GM21723 (cell line): ENCODE measurements at regions not wholly inside any gene's neighbourhood (a gene's known extent, or its start where the extent isn't known, plus 50 kb on each side); places are given as distances from the start of the nearest gene placed in this dataset.

Source experiments
- ATAC-seq: cut with Tn5 transposase; IDR thresholded peaks from one replicate; pipeline ENCODE4 v1.9.1; 2021; ENCODE audit warnings: mild to moderate bottlenecking, moderate library complexity; ENCODE audit not compliant: unreplicated experiment

DNA sequence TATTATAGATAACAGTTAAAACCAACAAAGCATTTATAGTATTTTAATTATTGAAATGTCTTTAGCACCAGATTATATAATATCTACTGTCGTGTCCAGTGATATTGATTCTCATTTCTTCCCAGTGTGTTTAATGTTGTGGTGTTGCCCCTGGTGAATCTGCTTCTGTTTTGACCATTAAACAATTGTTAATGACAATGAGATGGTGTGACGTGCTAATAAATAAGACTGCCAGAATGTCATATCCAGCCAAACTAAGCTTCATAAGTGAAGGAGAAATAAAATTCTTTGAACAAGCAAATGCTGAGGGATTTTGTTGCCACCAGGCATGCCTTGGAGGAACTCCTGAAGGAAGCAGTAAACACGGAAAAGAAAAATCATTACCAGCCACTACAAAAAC, 480.0 kb upstream of the ROBO1 start:
- ATAC-seq: no peak

DNA sequence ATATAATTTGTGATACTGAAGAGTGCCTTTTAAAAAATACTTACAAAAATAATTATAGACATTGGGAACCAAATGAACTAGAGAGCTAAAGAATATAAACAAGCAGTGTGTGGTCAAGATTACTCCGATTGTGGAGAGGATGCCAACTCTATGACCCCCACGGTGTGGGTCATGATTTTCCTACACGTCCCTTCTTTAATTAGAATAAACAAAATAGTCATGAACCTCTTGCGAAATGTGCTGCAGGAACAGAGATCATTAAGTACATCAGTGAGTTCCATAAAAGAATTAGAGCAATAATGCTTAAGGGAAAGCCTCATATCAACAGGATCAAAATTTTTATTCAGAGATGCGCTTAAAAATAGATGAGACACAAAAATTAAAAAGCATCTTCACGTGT, 476.6 kb upstream of the ROBO1 start:
- no peak for ATAC-seq

DNA sequence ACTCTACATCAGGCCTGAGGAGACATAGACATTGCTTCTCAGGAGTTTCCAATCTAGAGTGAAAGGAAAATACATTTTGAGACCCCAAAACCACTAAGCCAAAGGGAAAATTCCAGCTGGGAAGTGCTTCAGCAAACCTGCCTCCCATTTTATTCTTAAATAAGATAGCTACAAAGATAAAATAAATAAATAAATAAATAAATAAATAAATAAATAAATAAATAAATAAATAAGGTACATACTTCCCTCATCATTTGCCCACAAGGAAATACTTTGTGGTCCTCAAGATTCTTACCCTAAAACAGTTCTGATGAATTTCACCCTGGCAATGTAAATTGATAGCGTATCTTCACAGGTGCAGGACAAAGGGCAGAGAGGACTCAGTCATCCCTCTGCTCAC, 474.0 kb upstream of the ROBO1 start:
- ATAC-seq: no peak

DNA sequence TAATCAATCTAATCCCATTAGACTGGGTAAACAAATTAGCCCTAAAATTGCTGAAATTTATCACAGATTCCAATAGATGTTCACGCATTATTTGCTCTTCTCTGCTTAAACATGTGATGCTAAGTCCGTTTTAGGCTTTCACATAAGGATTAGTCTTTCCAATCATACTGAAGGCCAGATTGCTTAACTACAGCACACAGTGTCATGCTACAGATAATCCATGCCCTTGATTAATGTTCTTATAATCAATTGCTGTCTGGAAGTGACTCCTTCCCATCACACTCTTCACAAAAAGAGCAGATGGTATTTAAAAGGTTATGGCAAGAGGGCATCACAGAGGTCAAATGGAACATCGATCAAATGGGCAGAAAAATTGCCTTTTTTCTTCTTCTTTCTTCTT, 471.5 kb upstream of the ROBO1 start:
- no peak for ATAC-seq

DNA sequence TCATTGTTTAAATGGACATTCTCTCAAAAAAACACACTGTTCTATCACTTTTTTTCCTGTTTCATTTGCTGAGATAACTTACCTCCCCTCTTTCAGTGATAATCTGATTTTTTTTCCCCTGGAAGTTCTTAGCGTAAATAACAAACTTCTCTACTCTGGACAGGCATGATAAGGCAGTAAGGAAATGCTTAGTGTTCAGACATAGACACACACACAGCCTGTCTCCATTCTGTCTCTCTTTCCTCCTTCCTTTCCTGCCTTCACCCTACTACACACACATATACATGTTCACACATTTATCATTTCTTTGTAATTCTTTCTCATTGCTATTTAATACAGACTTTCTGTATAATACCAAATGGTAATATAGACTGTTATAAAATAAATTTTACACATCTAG, 470.8 kb upstream of the ROBO1 start:
- ATAC-seq: no peak

DNA sequence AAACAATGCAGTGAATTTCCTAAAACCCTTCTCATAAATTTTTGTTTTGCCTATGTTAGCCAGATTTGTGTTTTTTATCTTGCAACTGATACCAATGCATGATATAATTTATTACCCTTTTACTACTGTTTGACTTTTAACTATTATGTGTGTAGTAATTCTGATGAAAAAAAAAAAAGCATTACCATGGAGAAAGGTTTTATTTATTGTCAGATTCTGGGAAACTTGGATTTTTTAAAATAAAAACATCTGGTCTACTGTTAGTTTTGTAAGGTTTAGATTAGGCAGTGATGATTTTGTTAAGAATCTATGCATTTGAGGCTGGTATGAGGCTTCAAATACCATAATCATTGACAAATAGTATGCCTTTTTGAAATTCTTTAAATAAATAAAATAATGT, 470.4 kb upstream of the ROBO1 start:
- no peak for ATAC-seq

DNA sequence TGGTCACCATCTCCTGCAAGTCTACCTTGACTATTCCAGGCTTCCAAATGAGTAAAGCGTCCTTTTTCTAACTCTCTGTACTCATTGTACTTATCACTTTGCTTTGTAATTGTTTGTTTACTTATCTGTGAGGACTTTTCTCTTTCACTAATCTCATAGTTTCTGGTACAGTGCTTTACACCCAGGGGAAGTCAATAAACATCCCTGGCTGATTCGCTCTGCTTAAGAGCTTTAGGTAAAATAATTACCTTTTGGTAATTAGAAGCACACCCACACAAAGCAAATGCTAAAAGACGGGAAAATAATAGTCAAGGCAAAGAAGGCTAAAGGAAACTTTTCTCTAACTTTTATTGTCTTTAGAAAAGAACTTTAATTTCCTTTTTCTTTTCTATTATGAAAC, 466.9 kb upstream of the ROBO1 start:
- ATAC-seq: no peak

DNA sequence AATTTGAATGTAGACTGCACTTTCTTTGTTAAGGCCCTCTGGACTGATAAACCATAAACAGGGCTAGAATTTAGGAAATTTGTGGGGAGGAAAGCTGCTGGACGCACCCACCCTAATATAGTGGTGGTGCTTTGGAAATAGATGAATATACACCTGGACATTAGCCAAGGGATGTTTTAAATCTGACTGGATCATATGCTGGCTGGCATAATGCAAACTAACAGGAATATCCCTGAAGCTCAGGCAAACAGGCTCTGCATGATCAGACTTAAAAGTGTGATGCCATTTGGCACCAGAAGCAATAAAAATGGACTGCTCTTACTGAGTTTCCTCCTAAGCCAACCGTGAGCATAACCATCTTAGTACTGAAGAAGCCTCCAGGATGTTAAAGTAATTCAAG, 465.8 kb upstream of the ROBO1 start:
- ATAC-seq: no peak

DNA sequence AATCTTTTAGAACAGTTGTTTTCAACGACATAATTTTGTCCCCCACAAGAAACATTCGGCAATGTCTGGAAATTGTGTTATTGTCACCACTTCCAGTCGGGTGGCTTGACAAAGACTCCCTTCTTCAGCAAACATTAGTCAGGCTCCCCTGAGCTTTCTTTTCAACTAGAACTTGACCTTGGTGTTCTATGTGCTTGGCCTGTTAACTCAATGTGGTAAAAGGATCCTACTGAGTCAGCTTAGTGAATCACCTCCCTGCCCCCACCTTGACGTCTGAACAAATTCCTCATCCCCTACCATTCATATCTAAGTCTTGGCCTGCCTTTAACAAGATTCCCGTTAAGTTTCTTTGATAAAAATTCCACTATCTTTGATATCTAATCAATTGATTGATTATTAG, 465.0 kb upstream of the ROBO1 start:
- ATAC-seq: no peak

DNA sequence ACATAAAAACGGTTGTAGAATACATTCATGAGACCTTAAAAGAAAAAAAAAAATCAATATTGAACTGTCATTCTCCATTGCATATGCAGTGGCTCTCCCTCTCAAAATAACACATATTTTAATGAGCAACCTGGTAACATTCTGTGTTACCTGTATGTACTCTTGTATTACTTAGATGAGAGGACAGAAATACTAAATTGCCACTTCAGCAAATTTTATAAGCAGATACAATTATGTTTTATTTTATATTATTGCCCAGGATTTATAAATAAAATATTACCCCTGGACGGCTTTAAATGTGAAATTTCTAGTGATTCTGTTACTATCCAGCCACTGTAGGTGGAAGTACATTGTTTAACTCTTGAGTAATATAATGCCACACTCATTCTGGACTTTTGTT, 463.2 kb upstream of the ROBO1 start:
- ATAC-seq: no peak

DNA sequence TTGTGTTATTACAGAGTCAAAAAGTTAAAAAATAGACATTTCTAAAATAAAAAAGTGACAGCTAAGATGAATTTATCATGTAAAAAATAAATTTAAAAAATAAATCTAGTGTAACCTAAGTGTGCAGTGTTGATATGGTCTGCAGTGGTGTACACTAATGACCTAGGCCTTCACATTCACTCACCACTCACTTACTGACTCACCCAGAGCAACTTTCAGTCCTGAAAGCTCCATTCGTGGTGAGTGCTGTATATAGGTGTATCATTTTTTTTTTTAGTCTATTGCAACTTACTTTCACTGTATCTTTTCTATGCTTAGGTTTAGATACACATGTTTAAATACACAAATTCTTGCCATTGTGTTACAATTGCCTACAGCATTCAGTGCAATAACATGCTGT, 459.4 kb upstream of the ROBO1 start:
- ATAC-seq: no peak

DNA sequence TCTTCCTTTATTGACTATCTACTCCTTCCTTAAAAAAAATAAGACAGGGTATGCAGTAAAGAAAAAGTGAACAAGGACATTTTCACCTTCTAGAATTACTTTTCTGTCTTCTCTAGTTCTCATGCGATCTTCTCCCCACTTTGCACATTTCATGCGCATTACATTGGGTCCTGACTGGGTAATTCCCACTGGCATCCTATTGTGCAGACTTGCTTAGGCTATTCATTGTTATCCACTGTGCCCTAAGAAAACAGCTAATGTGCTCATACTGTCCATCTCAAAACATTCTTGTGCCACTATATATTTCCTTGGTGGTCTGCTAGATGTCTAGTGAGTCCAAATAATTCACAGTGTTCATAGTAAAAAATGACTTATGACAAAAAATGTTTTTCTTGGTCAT, 447.4 kb upstream of the ROBO1 start:
- no peak for ATAC-seq

DNA sequence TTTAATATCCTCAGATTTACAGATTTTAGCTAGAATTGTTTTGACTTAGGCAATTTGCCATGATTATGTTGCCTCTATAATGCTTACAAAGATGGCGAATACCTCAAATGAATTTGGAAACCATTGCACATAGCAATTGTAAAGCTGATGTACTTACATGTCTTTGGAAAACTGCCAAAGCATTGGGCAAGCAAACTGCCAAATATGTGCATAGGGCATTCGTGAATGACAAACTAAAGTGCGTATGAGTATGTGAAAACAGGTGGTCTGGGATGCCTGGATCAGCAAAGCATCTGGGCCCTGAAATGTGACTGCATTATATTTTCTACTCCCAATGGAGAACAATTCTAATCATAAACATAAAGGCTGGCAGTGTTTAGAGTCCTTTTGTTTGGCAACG, 445.3 kb upstream of the ROBO1 start:
- no peak for ATAC-seq

DNA sequence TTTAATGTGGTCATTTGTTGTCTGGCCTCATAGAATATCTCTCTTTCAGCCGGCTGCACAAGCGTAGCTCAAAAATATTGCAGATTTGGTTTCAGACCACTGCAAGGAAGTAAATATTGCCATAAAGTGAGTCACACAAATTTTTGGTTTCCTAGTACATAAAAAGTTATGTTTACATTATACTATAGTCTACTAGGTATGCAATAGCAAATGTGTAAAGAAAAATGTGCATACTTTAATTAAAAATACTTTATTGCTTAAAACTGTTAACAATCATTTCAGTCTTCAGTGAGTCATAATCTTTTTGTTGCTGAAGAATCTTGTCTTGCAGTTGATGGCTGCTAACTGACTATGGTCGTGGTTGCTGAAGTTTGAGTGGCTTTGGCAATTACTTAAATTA, 425.1 kb upstream of the ROBO1 start:
- ATAC-seq: no peak

DNA sequence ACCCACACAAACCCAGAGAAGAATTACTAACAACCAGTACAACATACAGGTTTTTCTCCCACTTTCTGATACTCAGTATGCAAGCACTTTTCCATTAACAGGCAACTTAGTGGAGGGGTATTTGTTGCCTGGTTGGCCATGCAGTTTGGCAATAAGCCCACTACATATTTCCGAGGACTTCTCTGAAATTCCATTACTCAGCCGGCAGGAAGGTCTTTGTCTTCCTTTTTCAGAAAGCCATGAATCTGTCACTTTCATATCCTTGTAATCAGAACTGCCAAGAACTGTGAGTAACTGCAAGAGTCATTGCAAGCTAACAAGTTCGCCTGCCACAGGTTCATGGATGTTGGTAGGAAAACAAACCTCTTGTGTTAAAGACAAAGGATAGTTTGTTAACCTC, 422.3 kb upstream of the ROBO1 start:
- no peak for ATAC-seq

DNA sequence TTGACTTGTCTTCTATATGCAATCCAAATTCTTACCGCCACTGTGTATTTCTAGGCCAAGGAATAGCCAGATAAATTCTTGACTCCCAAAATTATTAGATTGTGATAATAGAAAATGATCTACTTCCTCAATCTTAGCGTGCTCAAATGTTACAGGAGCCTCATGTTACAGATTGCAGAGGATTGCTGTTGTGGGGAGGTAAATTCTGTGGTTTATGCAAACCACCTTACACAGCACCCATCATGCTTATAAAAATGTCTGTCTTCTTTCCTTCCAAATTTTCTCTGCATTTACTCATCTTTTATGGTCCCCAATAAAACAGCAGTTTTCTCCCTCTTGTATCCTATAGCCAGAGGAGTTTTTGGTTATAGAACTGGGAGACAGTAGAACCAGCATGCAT, 420.2 kb upstream of the ROBO1 start:
- no peak for ATAC-seq

DNA sequence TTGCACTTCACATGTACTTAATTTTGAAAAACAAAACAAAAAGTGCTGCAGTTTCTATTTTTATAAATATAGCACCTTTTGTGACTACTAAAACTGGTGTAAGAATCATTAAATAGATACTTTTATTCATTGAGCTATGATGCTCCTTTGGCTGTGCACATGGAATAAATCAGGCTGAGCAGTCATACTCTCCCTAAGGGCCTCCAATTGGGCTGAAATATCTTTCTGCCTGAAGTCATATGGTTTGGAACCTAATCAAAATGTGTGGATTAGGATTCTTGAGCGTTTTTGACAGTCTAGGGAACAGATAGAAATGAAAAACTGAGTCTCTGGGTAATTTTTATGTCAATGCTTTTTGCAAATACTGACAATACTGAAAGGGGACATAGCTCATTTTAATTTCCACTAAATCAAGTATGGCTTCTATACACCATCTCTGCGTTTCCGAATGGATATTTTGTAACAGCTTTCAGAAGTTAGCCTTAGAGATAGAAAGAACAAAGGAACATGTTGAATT, 392.2 kb upstream of the ROBO1 start:
- no peak for ATAC-seq

DNA sequence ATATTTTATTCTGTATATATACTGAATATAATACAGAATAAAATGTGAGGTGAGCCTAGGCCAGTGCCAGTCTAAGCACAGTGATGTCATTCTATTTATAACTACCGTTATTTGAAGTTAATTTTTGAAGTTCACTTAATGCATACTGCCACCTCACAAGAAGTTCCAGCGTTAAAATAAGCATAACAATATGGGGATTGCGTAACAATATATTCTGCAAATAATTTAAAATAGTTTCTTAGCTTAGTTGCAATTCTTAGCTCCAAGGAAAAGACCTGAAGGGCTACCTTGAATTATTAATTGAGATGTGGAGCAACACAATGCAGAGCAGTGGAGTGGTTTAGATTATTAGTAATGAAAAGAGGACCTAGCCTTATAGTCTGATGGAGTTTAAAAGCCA, 390.5 kb upstream of the ROBO1 start:
- no peak for ATAC-seq

DNA sequence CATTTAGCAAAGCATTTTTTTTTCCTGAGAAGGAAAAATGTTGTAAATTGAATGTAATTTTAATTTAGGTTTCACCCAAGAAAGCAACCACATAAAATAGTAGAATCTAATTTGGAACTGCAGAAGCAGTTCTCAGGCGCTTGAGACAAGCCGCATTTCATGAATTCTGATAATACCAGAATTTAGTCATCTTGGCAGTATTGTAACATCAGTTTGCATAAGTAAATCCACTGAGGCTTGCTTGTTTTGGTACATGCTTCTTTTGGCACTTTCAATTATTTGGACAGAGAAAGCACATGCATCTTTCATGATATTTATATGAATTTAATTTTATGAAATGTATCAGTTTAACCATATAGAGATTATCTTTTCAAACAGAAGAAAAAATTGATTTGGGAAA, 389.7 kb upstream of the ROBO1 start:
- ATAC-seq: no peak

DNA sequence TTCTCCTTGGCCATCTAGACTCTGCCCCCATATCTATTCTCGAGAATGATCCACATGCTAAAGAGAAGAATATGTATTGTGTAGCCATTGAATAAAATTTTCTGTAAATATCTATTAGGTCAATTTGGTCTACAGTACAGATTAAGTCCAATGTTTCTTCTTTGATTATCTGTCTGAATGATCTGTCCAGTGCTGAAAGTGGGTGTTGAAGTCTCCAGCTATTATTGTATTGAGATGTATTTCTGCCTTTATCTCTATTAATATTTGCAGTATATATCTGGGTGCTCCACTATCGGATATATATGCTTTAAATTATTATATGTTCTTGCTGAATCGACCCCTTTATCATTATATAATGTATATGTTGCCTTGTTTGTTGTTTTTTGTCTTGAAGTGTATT, 384.9 kb upstream of the ROBO1 start:
- ATAC-seq: no peak

DNA sequence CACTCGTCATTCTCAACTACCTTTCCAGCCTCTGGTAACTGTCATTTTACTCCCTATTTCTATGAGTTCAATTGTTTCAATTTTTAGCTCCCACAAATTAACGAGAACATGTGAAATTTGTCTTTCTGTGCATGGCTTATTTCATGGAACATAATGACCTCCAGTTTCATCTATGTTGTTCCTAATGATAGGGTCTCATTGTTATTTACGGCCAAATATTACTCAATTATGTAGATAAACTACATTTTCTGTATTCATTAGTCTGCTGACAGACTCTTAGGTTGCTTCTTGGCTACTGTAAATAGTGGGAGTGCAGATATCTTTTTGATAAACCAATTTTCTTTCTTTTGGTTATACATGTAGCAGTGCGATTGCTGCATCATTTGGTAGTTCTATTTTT, 374.9 kb upstream of the ROBO1 start:
- ATAC-seq: no peak

DNA sequence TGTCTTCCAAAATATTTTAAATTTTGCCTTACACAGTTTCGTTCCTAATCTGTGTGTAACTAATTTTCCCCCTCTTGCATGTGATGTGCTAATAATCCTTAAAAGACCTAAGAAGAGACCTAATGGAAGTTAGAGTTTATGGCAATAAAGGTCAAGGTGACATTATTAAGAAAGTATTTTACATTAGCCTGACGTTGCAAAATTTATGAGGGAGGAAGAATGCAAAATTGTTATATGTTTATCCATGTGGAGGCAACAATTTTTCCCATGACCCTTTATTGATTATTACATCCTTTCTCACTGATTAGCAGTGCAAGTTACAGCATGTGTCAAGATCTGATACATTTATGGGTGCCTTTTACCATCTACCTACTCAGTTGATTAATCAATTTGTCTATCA, 373.8 kb upstream of the ROBO1 start:
- ATAC-seq: no peak

DNA sequence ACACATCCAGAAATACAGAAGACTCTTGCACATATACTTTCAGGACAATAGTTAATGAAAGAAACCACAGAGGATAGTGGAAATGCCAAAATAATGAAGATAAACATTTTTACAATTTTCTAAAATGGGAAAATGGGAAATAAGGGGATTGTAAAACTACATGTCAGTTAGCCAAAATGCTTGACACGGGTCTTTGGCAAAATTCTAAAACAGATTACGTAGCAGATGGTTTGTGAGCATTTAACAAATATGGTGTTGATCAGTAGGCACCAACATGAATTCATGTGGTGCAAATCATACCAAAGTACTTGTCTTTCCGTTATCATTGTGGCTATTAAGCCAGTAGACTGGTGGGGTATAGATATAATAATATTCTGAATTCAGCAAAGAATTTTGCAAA, 348.5 kb upstream of the ROBO1 start:
- ATAC-seq: no peak

DNA sequence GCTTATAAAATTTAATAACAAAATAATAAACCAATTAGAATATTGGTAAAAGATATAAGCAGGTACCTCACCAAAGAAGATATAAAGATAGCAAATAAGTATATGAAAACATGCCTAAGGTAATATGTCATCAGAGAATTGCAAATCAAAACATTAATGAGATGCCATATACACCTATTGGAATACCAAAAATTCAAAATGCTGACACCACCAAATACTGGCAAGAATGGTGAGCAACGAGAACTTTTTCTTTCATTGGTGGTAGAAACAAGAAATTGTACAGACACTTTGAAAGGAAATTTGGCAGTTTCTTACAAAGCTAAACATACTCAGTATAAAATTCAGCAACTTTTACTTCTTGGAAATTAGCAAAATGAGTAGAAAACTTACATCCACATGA, 346.9 kb upstream of the ROBO1 start:
- ATAC-seq: no peak
